ENCODE measurements at regions not wholly inside any gene's neighbourhood (a gene's known extent, or its start where the extent isn't known, plus 50 kb on each side); places are given as distances from the start of the nearest gene placed in this dataset.

DNA sequence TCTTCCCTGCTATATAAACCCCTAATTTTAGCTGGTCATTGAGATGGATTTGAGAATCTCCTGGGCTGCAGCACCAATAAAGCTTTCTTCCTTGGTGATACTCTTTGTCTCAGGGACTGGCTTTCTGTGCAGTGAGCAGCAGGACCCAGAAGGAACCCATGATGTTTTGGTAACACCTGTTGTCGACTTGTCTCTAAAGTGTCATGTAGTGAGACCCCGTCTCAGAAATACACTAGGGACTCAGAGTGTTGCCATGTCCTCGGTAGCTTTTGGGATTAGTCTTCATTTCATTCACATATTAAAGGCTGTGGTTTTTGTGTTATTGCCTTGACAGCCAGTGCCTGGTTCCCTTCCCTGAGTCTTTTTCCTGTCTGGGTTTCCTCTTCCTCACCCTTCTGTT is 1078.7 kb downstream of the TBC1D22A start:
- H3K9ac ChIP-seq: no peak overlapping the region
- H2AFZ ChIP-seq: no peak overlapping the region
- H3K36me3 ChIP-seq (ENCODE audit: low read depth): no peaks in the 10 kb centered on the region
- H3K4me1 ChIP-seq (ENCODE audit: insufficient read depth): no peaks in the 10 kb centered on the region
- H4K20me1 ChIP-seq (ENCODE audit: insufficient read depth): no peaks in the 10 kb centered on the region
- H3K27me3 ChIP-seq (replicated peaks; ENCODE audit: insufficient read depth): no peaks in the 10 kb centered on the region
- WGBS, 2 experiments (ENCODE audit: low coverage in 1 of 2, low lambda C conversion rate in 2 of 2, missing lambda C conversion rate in 2 of 2): 51 to 61% methylated on average over 3 of the region's 3 CpGs
- H3K27ac ChIP-seq: no peak overlapping the region
- no peak for DNase-seq
- H3K9me2 ChIP-seq (ENCODE audit: insufficient read depth): no peaks in the 10 kb centered on the region
- no peaks in the 10 kb centered on the region for H3K79me2 ChIP-seq (ENCODE audit: insufficient read depth)
- no peak overlapping the region for H3K4me2 ChIP-seq (ENCODE audit: unreplicated experiment)
- 0 out of 2 replicates have a peak, but pooled peaks cover under 1% of the 10 kb centered on the region for H3F3A ChIP-seq (ENCODE audit: insufficient read depth)
- no peaks in the 10 kb centered on the region for H3K9me3 ChIP-seq (ENCODE audit: low read depth)
- H3K4me3 ChIP-seq: no peak overlapping the region
- TF ChIP-seq EZH2phosphoT487 (IDR thresholded peaks at IDR 0.05; ENCODE audit: insufficient read depth, low read depth) (no peak), EZH2 (IDR thresholded peaks at IDR 0.05; ENCODE audit: insufficient read depth, poor library complexity, severe bottlenecking) (no peak)
- in situ Hi-C loops (cut with MboI): loop anchor here (25.0 kb wide), 1 partner anchor 1004 kb away; no protein-coding TSS in a partner anchor

DNA sequence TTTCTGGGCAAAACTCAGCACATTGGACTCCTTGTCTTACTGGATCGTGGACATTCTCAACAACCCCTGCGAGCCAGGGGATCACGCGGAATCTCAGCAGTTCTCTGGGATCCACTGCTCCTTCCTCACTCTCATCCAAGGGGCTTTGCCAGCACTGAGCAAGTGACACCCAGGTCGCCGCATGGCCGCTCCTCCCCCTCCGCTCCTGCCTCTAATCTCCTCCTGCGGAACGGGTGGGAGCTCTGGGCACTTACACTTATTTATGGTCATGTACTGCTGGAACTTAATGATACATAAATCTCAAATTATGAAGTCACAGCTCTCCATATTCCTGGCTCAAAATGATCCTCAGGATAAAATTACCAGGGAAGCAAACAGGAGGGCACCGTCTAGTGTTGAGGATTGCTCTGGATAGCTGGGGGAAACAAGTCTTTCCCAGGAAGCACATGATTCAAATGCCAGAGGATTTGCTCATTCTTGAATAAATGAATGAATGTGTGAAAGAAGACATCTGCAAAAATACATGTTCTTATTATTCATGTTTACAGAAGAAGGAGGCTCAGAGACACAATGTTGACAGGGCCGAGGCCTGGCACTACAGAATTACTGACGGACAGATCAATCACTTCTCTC is 1077.3 kb downstream of the TBC1D22A start:
- TF ChIP-seq EZH2phosphoT487 (IDR thresholded peaks at IDR 0.05; ENCODE audit: insufficient read depth, low read depth): no peak
- TF ChIP-seq EZH2 (IDR thresholded peaks at IDR 0.05; ENCODE audit: insufficient read depth, poor library complexity, severe bottlenecking): no peak
- H3K9ac ChIP-seq: no peak overlapping the region
- no peak for DNase-seq
- no peaks in the 10 kb centered on the region for H3K9me3 ChIP-seq (ENCODE audit: low read depth)
- 0 out of 2 replicates have a peak, but pooled peaks cover 4% of the 10 kb centered on the region for H3K4me1 ChIP-seq (ENCODE audit: insufficient read depth)
- no peaks in the 10 kb centered on the region for H3K36me3 ChIP-seq (ENCODE audit: low read depth)
- no peak overlapping the region for H2AFZ ChIP-seq
- H3K4me3 ChIP-seq: no peak overlapping the region
- WGBS, 2 experiments (ENCODE audit: low coverage in 1 of 2, low lambda C conversion rate in 2 of 2, missing lambda C conversion rate in 2 of 2): 65 to 69% methylated on average over 13 of the region's 13 CpGs
- H3K27ac ChIP-seq: no peak overlapping the region
- H4K20me1 ChIP-seq (ENCODE audit: insufficient read depth): no peaks in the 10 kb centered on the region
- no peaks in the 10 kb centered on the region for H3K9me2 ChIP-seq (ENCODE audit: insufficient read depth)
- no peaks in the 10 kb centered on the region for H3K79me2 ChIP-seq (ENCODE audit: insufficient read depth)
- H3K27me3 ChIP-seq (replicated peaks; ENCODE audit: insufficient read depth): no peaks in the 10 kb centered on the region
- no peak overlapping the region for H3K4me2 ChIP-seq (ENCODE audit: unreplicated experiment)
- in situ Hi-C loops (cut with MboI): loop anchor here (25.0 kb wide), 1 partner anchor 1002 kb away; no protein-coding TSS in a partner anchor
- H3F3A ChIP-seq (ENCODE audit: insufficient read depth): peaks cover 11% of the 10 kb centered on the region; the same call in 1 of the 2 replicates

DNA sequence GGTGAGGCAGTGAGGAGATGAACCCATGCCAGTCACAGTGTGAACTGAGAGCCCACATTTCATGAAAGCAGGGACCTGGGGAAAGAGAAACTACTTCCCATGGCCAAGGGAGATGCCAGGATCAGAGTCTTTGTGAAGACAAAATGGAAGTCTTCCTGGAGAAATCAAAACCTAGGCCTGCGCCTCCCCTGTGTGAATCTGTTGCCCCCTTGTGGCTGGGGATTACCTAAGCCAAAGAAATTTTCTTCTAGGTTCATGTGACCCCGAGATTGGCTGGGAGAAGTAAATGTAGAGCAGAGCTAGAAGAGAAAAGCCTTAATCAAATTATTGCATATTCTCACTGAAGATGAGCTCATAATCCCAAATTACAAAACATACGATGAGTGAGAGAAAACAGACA is 1075.3 kb downstream of the TBC1D22A start:
- H3K4me3 ChIP-seq: no peak overlapping the region
- no peaks in the 10 kb centered on the region for H3K27me3 ChIP-seq (replicated peaks; ENCODE audit: insufficient read depth)
- H3K9ac ChIP-seq: no peak overlapping the region
- peak; percentile 49 for DNase-seq
- H3K27ac ChIP-seq: no peak overlapping the region
- 0 out of 2 replicates have a peak, but pooled peaks cover 4% of the 10 kb centered on the region for H3K4me1 ChIP-seq (ENCODE audit: insufficient read depth)
- H4K20me1 ChIP-seq (ENCODE audit: insufficient read depth): no peaks in the 10 kb centered on the region
- in situ Hi-C loops (cut with MboI): loop anchor here (25.0 kb wide), 1 partner anchor 1000 kb away; no protein-coding TSS in a partner anchor
- no peaks in the 10 kb centered on the region for H3K9me3 ChIP-seq (ENCODE audit: low read depth)
- WGBS, 2 experiments (ENCODE audit: low coverage in 1 of 2, low lambda C conversion rate in 2 of 2, missing lambda C conversion rate in 2 of 2): 39 to 48% methylated on average over 3 of the region's 3 CpGs
- H3K79me2 ChIP-seq (ENCODE audit: insufficient read depth): no peaks in the 10 kb centered on the region
- H2AFZ ChIP-seq: no peak overlapping the region
- H3K4me2 ChIP-seq (ENCODE audit: unreplicated experiment): no peak overlapping the region
- TF ChIP-seq EZH2phosphoT487 (IDR thresholded peaks at IDR 0.05; ENCODE audit: insufficient read depth, low read depth) (no peak), EZH2 (IDR thresholded peaks at IDR 0.05; ENCODE audit: insufficient read depth, poor library complexity, severe bottlenecking) (no peak)
- no peaks in the 10 kb centered on the region for H3K9me2 ChIP-seq (ENCODE audit: insufficient read depth)
- peaks cover 11% of the 10 kb centered on the region; the same call in 1 of the 2 replicates for H3F3A ChIP-seq (ENCODE audit: insufficient read depth)
- no peaks in the 10 kb centered on the region for H3K36me3 ChIP-seq (ENCODE audit: low read depth)

DNA sequence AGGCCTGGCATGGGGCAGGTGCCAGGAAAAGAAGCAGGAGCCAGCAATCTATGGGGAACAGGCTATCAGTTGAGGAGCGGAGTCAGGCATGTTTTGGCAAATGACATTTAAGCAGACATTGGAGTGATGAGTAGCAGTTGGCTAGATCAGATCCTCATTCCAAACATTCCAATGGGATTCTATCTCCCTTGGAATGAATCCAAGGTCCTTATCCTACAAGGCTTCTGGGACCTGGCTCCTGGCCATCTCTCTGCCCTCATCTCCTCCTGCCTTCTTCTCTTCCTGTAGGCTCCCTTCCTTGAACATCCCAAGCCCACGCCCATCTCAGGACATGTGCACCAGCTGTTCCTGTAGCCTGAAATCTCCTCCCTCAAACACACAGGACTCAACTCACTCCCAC is 1074.5 kb downstream of the TBC1D22A start:
- Histone ChIP-seq H3K27me3 (replicated peaks; ENCODE audit: insufficient read depth) (no peaks in the 10 kb centered on the region), H3K9me2 (ENCODE audit: insufficient read depth) (no peaks in the 10 kb centered on the region), H3K9ac (no peak overlapping the region), H3K9me3 (ENCODE audit: low read depth) (no peaks in the 10 kb centered on the region), H3K4me3 (no peak overlapping the region), H2AFZ (no peak overlapping the region), H3F3A (ENCODE audit: insufficient read depth) (peaks cover 11% of the 10 kb centered on the region; the same call in 1 of the 2 replicates), H3K79me2 (ENCODE audit: insufficient read depth) (no peaks in the 10 kb centered on the region), H3K4me1 (ENCODE audit: insufficient read depth) (0 out of 2 replicates have a peak, but pooled peaks cover 4% of the 10 kb centered on the region), H4K20me1 (ENCODE audit: insufficient read depth) (no peaks in the 10 kb centered on the region), H3K27ac (no peak overlapping the region), H3K4me2 (ENCODE audit: unreplicated experiment) (no peak overlapping the region), H3K36me3 (ENCODE audit: low read depth) (no peaks in the 10 kb centered on the region)
- 27 to 50% methylated on average over 2 of the region's 2 CpGs for WGBS, 2 experiments (ENCODE audit: low coverage in 1 of 2, low lambda C conversion rate in 2 of 2, missing lambda C conversion rate in 2 of 2)
- DNase-seq: peak; percentile 8
- in situ Hi-C loops (cut with MboI): loop anchor here (25.0 kb wide), 1 partner anchor 1000 kb away; no protein-coding TSS in a partner anchor
- TF ChIP-seq EZH2phosphoT487 (IDR thresholded peaks at IDR 0.05; ENCODE audit: insufficient read depth, low read depth): no peak
- TF ChIP-seq EZH2 (IDR thresholded peaks at IDR 0.05; ENCODE audit: insufficient read depth, poor library complexity, severe bottlenecking): no peak
